ENCODE measurements at regions not wholly inside any gene's neighbourhood (a gene's known extent, or its start where the extent isn't known, plus 50 kb on each side); places are given as distances from the start of the nearest gene placed in this dataset.

- ATAC-seq: peak; percentile 78
These were observed 163.8 kb upstream of the GALNT5 start for GRCh38 chr2:157093666-157094065.

DNA sequence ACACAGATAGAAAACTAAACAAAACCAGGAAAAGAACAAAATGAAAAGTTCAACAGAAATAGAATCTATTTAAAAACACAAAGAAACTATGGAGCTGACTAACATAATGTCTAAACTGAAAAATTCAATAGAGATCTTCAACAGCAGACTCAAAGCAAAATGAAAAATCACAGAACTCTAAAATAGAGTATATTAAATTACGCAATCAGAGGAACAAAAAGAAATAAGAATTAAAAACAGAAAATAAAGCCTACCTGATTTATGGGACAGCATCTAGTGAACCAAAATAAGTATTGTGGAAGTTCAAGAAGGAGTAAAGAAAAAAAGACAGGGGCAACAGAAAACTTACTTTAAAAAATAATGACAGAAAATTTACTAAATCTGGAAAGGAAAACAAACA is 152.1 kb upstream of the GALNT5 start:
- no peak for TF ChIP-seq ZFP30 (CRISPR knock-in tag; IDR thresholded peaks at IDR 0.05)
- no peak for TF ChIP-seq TSHZ2 (CRISPR knock-in tag; IDR thresholded peaks at IDR 0.05)
- TF ChIP-seq, protein P1, sequence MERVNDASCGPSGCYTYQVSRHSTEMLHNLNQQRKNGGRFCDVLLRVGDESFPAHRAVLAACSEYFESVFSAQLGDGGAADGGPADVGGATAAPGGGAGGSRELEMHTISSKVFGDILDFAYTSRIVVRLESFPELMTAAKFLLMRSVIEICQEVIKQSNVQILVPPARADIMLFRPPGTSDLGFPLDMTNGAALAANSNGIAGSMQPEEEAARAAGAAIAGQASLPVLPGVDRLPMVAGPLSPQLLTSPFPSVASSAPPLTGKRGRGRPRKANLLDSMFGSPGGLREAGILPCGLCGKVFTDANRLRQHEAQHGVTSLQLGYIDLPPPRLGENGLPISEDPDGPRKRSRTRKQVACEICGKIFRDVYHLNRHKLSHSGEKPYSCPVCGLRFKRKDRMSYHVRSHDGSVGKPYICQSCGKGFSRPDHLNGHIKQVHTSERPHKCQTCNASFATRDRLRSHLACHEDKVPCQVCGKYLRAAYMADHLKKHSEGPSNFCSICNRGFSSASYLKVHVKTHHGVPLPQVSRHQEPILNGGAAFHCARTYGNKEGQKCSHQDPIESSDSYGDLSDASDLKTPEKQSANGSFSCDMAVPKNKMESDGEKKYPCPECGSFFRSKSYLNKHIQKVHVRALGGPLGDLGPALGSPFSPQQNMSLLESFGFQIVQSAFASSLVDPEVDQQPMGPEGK (CRISPR knock-in tag; IDR thresholded peaks at IDR 0.05; ENCODE audit: borderline replicate concordance): no peak
- no peak for TF ChIP-seq ARNTL (CRISPR knock-in tag; IDR thresholded peaks at IDR 0.05; ENCODE audit: borderline replicate concordance, low read depth)
- TF ChIP-seq BACH2 (CRISPR knock-in tag; IDR thresholded peaks at IDR 0.05; ENCODE audit: borderline replicate concordance): no peak
- no peak for TF ChIP-seq ZC3H10 (CRISPR knock-in tag; IDR thresholded peaks at IDR 0.05)
- TF ChIP-seq GLIS3 (CRISPR knock-in tag; IDR thresholded peaks at IDR 0.05): no peak
- no peak for TF ChIP-seq TOX (CRISPR knock-in tag; IDR thresholded peaks at IDR 0.05; ENCODE audit: borderline replicate concordance)
- no peak for TF ChIP-seq PPARA (CRISPR knock-in tag; IDR thresholded peaks at IDR 0.05; ENCODE audit: borderline replicate concordance)
- no peak for ATAC-seq

More at GRCh38 chr2:157093666-157094065, 163.8 kb upstream of the GALNT5 start:
- TF ChIP-seq PPARA (CRISPR knock-in tag; IDR thresholded peaks at IDR 0.05; ENCODE audit: borderline replicate concordance) (no peak), SNAI2 (CRISPR knock-in tag; IDR thresholded peaks at IDR 0.05) (no peak), OSR1 (CRISPR knock-in tag; IDR thresholded peaks at IDR 0.05) (no peak), BACH2 (CRISPR knock-in tag; IDR thresholded peaks at IDR 0.05; ENCODE audit: borderline replicate concordance) (no peak), CSDC2 (CRISPR knock-in tag; IDR thresholded peaks at IDR 0.05) (no peak), ZFP3 (CRISPR knock-in tag; IDR thresholded peaks at IDR 0.05) (no peak), ZNF70 (CRISPR knock-in tag; IDR thresholded peaks at IDR 0.05) (no peak), CREB5 (CRISPR knock-in tag; IDR thresholded peaks at IDR 0.05; ENCODE audit: low read depth) (no peak), ISL1 (CRISPR knock-in tag; IDR thresholded peaks at IDR 0.05) (no peak), ZNF8 (CRISPR knock-in tag; IDR thresholded peaks at IDR 0.05) (no peak), TSHZ2 (CRISPR knock-in tag; IDR thresholded peaks at IDR 0.05) (no peak), GLIS3 (CRISPR knock-in tag; IDR thresholded peaks at IDR 0.05) (no peak), ZFP30 (CRISPR knock-in tag; IDR thresholded peaks at IDR 0.05) (no peak), ZC3H10 (CRISPR knock-in tag; IDR thresholded peaks at IDR 0.05) (no peak), TOX (CRISPR knock-in tag; IDR thresholded peaks at IDR 0.05; ENCODE audit: borderline replicate concordance) (no peak), ARNTL (CRISPR knock-in tag; IDR thresholded peaks at IDR 0.05; ENCODE audit: borderline replicate concordance, low read depth) (no peak), TCF4 (CRISPR knock-in tag; IDR thresholded peaks at IDR 0.05; ENCODE audit: borderline replicate concordance) (no peak)
- TF ChIP-seq, protein P2, sequence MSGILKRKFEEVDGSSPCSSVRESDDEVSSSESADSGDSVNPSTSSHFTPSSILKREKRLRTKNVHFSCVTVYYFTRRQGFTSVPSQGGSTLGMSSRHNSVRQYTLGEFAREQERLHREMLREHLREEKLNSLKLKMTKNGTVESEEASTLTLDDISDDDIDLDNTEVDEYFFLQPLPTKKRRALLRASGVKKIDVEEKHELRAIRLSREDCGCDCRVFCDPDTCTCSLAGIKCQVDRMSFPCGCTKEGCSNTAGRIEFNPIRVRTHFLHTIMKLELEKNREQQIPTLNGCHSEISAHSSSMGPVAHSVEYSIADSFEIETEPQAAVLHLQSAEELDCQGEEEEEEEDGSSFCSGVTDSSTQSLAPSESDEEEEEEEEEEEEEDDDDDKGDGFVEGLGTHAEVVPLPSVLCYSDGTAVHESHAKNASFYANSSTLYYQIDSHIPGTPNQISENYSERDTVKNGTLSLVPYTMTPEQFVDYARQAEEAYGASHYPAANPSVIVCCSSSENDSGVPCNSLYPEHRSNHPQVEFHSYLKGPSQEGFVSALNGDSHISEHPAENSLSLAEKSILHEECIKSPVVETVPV (CRISPR knock-in tag; IDR thresholded peaks at IDR 0.05): no peak
- TF ChIP-seq, protein P1 (CRISPR knock-in tag; IDR thresholded peaks at IDR 0.05; ENCODE audit: borderline replicate concordance): no peak
